K562 (cell line): ENCODE measurements at regions not wholly inside any gene's neighbourhood (a gene's known extent, or its start where the extent isn't known, plus 50 kb on each side); places are given as distances from the start of the nearest gene placed in this dataset.
"Not testable (repeated sequence)": the region's sequence is repeated elsewhere in the genome, so short reads cannot be mapped to it uniquely, and the experiment has no call there.

ENCODE experiments used
- ATAC-seq: fragments of 200-7000 bp; cut with Tn5 transposase; 3 replicates; pipeline ENCODE4 v1.9.1; 2020; ENCODE audit warnings: moderate library complexity
- BruUV-seq: library from RNA; stranded (reverse); fragments of 400-500 nt; replicated peaks from 2 replicates; lab custom pipeline; 2021; lab: Mats Ljungman, UMichigan
- CTCF ChIA-PET: fragments of 300-600 bp; formaldehyde crosslinking; extraction: SDS; loops from one replicate; lab custom pipeline; 2021; ENCODE audit warnings: low intra/inter-chr PET ratio; lab: Yijun Ruan, JAX
- POLR2A ChIA-PET: fragments of 300-600, 350-650 bp; sonication (Branson Sonifier 250); formaldehyde crosslinking; extraction: SDS; loops from one replicate; lab custom pipeline; 2021; ENCODE audit warnings: antibody characterized with exemption, inconsistent platforms; lab: Yijun Ruan, JAX
- DNase-seq, 4 experiments: peaks; one replicate each; pipeline versions ENCODE4 v3.0.0 to v3.0.0-alpha.2; 2011 to 2018; ENCODE audit warnings: low spot score in 3 of 4, mixed read lengths in 3 of 4; ENCODE audit errors: extremely low read depth in 1 of 4
- FAIRE-seq: peaks from 2 replicates; lab custom pipeline; 2011; peaks lifted over from hg19 to GRCh38; lab: Jason Lieb, UNC
- H2AFZ ChIP-seq: 2 replicates; pipeline ENCODE4 v1.6.0; 2011; ENCODE audit warnings: low read depth, low read length, control low read depth, inconsistent platforms
- H3K27ac ChIP-seq: fragments of 200-600 bp; 3 replicates; pipeline ENCODE4 v1.8.0; 2011; ENCODE audit warnings: low read depth, mild to moderate bottlenecking, control low read depth, inconsistent platforms, low read length, moderate library complexity, mixed read lengths; ENCODE audit errors: extremely low read depth
- H3K27me3 ChIP-seq, 2 experiments: fragments of 300-600 bp in 1 of 2; 2 replicates in 1 of 2; 3 replicates in 1 of 2; pipeline versions ENCODE4 v1.6.0 to v1.8.0; 2011; ENCODE audit warnings: inconsistent platforms in 2 of 2, low read length in 2 of 2, mild to moderate bottlenecking in 1 of 2, mixed read lengths in 1 of 2, moderate library complexity in 1 of 2; ENCODE audit not compliant: control insufficient read depth in 2 of 2, insufficient read depth in 2 of 2
- H3K36me3 ChIP-seq: fragments of 300-600 bp; 3 replicates; pipeline ENCODE4 v1.8.0; 2011; ENCODE audit warnings: mild to moderate bottlenecking, low read length, inconsistent platforms; ENCODE audit not compliant: control insufficient read depth, insufficient read depth
- H3K4me1 ChIP-seq, 2 experiments: fragments of 200-600 bp in 1 of 2; replicated peaks in 1 of 2; 2 replicates in 1 of 2; 3 replicates in 1 of 2; pipeline versions ENCODE4 v1.5.1 to v1.8.0; 2011; ENCODE audit warnings: inconsistent platforms in 2 of 2, low read length in 2 of 2, mild to moderate bottlenecking in 1 of 2, mixed read lengths in 1 of 2, moderate library complexity in 1 of 2; ENCODE audit not compliant: control insufficient read depth in 2 of 2, insufficient read depth in 2 of 2
- H3K4me2 ChIP-seq: 2 replicates; pipeline ENCODE4 v1.6.1; 2011; ENCODE audit warnings: low read length, control low read depth, inconsistent platforms, mixed read lengths; ENCODE audit not compliant: insufficient read depth
- H3K4me3 ChIP-seq: fragments of 200-600 bp; sonication (generic), shearing (Covaris generic); 2 replicates; pipeline ENCODE4 v1.5.1; 2016; ENCODE audit warnings: control low read depth, inconsistent platforms
- H3K79me2 ChIP-seq: fragments of 200-600 bp; 3 replicates; pipeline ENCODE4 v1.8.0; 2011; ENCODE audit warnings: low read length, inconsistent platforms; ENCODE audit not compliant: control insufficient read depth, insufficient read depth
- H3K9ac ChIP-seq, 2 experiments: 2 replicates each; pipeline versions ENCODE4 v1.6.0 to v1.6.1; 2011; ENCODE audit warnings: low read depth in 2 of 2, low read length in 2 of 2, control low read depth in 1 of 2, inconsistent platforms in 1 of 2, mild to moderate bottlenecking in 1 of 2, mixed read lengths in 1 of 2; ENCODE audit not compliant: insufficient read depth in 1 of 2
- H3K9me1 ChIP-seq: one replicate; pipeline ENCODE4 v1.6.0; 2011; ENCODE audit warnings: inconsistent platforms, mild to moderate bottlenecking, low read length, moderate library complexity; ENCODE audit not compliant: control insufficient read depth, insufficient read depth
- H3K9me3 ChIP-seq: replicated peaks from 2 replicates; pipeline ENCODE4 v1.5.1; 2011; ENCODE audit warnings: low read depth, low read length, inconsistent platforms; ENCODE audit not compliant: control insufficient read depth, insufficient read depth
- H4K20me1 ChIP-seq: replicated peaks from 2 replicates; pipeline ENCODE4 v1.6.1; 2011; ENCODE audit warnings: low read length, inconsistent platforms, mixed read lengths; ENCODE audit not compliant: control insufficient read depth, insufficient read depth
- HMG20B ChIP-seq: fragments of 250-450 bp; sonication (Bioruptor Pico); IDR thresholded peaks from 2 replicates; pipeline ENCODE4 v1.5.0; 2021; ENCODE audit warnings: mild to moderate bottlenecking
- ZNF197 ChIP-seq: fragments of 200-800 bp; sonication (Bioruptor generic); IDR thresholded peaks from 2 replicates; pipeline ENCODE4 v1.6.1; 2016; ENCODE audit warnings: low read depth, missing genetic modification characterization, missing compliant biosample characterization
- WGBS: fragments of 100-300 bp; shearing (Covaris generic); methylation state at CpG from one replicate; pipeline ENCODE4 v1.1.6; 2016; ENCODE audit warnings: low coverage, mixed read lengths; ENCODE audit not compliant: insufficient coverage; ENCODE audit errors: missing lambda C conversion rate; 5-methylcytosine and 5-hydroxymethylcytosine counted together
- in situ Hi-C: fragments of 300-500 bp; cut with MboI; formaldehyde crosslinking; loops from 4 replicates; pipeline ENCODE4 v1.15.0; 2018; ENCODE audit warnings: inconsistent platforms, mixed read lengths
- intact Hi-C: fragments of 100-400 bp; cut with micrococcal nuclease; formaldehyde crosslinking; loops from 2 replicates; pipeline ENCODE4 v1.14.2; 2022
- TF ChIP-seq, protein P1 (sequence below), 3 experiments: fragments of 200-800 bp in 1 of 3; fragments of 250-450 bp in 1 of 3; fragments of 450-650 bp in 1 of 3; sonication (Bioruptor Pico) in 1 of 3; sonication (Bioruptor generic) in 1 of 3; formaldehyde crosslinking in 1 of 3; IDR thresholded peaks; 2 replicates each; pipeline versions ENCODE4 v1.6.1 to v1.8.0; 2016 to 2022; ENCODE audit warnings: mild to moderate bottlenecking in 2 of 3, missing genetic modification characterization in 2 of 3, missing compliant biosample characterization in 1 of 3, moderate library complexity in 1 of 3

DNA sequence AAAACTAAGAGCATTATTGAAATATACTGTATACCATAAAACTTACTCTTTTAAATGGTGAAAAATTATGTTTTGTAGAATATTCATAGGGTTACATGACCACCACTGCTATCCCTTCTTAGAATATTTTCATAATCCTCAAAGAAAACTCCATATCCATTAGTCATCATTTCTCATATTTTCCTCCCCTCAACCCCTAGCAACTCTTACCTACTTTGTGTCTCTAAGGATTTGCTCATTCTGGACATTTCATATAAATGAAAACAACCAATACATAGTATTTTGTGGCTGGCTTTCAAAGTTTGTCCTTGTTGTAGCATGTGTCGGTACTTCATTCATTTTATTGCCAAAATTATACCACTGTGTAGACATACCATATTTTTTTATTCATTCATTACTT is 863.8 kb downstream of the KCNA4 start (continued):
- TF ChIP-seq, protein P1, sequence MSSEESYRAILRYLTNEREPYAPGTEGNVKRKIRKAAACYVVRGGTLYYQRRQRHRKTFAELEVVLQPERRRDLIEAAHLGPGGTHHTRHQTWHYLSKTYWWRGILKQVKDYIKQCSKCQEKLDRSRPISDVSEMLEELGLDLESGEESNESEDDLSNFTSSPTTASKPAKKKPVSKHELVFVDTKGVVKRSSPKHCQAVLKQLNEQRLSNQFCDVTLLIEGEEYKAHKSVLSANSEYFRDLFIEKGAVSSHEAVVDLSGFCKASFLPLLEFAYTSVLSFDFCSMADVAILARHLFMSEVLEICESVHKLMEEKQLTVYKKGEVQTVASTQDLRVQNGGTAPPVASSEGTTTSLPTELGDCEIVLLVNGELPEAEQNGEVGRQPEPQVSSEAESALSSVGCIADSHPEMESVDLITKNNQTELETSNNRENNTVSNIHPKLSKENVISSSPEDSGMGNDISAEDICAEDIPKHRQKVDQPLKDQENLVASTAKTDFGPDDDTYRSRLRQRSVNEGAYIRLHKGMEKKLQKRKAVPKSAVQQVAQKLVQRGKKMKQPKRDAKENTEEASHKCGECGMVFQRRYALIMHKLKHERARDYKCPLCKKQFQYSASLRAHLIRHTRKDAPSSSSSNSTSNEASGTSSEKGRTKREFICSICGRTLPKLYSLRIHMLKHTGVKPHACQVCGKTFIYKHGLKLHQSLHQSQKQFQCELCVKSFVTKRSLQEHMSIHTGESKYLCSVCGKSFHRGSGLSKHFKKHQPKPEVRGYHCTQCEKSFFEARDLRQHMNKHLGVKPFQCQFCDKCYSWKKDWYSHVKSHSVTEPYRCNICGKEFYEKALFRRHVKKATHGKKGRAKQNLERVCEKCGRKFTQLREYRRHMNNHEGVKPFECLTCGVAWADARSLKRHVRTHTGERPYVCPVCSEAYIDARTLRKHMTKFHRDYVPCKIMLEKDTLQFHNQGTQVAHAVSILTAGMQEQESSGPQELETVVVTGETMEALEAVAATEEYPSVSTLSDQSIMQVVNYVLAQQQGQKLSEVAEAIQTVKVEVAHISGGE (CRISPR knock-in tag; IDR thresholded peaks at IDR 0.05) = no peak
- TF ChIP-seq HMG20B (CRISPR knock-in tag) (no peak), ZNF197 (CRISPR knock-in tag) (no peak)

DNA sequence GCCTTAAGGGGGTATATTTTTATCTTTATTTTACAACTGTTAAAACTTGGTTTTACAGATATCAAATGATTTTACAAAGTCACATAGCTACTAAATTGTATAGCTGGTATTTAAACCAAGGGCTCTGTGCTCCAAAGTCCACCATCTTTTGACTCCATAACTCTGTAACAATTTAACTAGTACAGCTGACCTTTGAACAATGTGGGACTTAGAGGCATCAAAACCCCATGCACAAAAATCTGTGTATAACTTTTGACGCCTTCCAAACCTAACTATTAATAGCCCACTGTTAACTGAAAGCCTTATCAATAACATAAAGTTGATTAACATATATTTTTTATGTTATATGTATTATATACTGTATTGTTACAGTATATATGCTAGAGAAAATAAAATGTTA is 874.3 kb downstream of the KCNA4 start:
- CTCF ChIA-PET, H3K79me2 ChIP-seq, H3K4me2 ChIP-seq, POLR2A ChIA-PET, in situ Hi-C loops, DNase-seq, H3K4me1 ChIP-seq, H4K20me1 ChIP-seq, H3K27me3 ChIP-seq, H3K9me1 ChIP-seq, H3K9me3 ChIP-seq, FAIRE-seq, BruUV-seq, H3K36me3 ChIP-seq, H2AFZ ChIP-seq, H3K9ac ChIP-seq, H3K27ac ChIP-seq, intact Hi-C loops, ATAC-seq, H3K4me3 ChIP-seq: not testable (repeated sequence)
- WGBS = 0% methylated on average over 1 of the region's 1 CpG
